ENCODE measurements at regions not wholly inside any gene's neighbourhood (a gene's known extent, or its start where the extent isn't known, plus 50 kb on each side); places are given as distances from the start of the nearest gene placed in this dataset.
A peak's percentile ranks its signal among the peaks of the same experiment; 100 is the strongest.

- peaks cover 24% of the 10 kb centered on the region for H3K9me3 Mint-ChIP-seq
- no peak overlapping the region for H3K4me2 ChIP-seq
Measured at GRCh38 chr6:112613410-112613809, 266.3 kb downstream of the RFPL4B start.

DNA sequence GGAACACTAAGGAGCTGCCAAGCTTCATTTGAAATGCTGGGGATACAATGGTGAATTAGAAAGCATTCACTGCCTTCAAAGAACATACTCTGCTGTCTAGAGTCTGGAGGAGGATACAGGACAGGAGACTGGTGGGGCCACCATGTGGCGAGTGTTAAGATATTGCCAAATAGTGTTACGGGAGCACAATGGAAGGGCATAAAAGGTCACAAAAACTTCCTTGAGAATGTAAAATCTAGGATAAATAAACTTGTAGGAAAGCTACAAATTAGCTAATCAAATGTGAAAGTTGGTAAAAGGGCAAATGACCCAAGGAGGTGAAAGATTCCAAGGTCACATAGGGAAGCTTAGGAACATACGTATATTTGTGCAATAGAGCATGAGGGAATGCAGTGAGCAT lies 271.7 kb downstream of the RFPL4B start:
- H3K4me1 ChIP-seq (ENCODE audit: insufficient read depth) = peaks cover 11% of the 10 kb centered on the region; the same call in 1 of the 2 replicates
- H3K27ac ChIP-seq (ENCODE audit: low read depth) = no peak overlapping the region
- no peak overlapping the region for H3K27ac Mint-ChIP-seq
- DNase-seq (ENCODE audit: low spot score) (peak; percentile 71), ATAC-seq (peak; percentile 95)
- H3K4me3 ChIP-seq = no peak overlapping the region
- no peak for TF ChIP-seq STAT1 (IDR thresholded peaks at IDR 0.05; ENCODE audit: unreplicated experiment)
- TF ChIP-seq CTCF (conservative IDR thresholded peaks at IDR 0.05; ENCODE audit: low read depth in 2 of 2) = peak; percentile 60 to 73
- no peaks in the 10 kb centered on the region for H3K27me3 Mint-ChIP-seq (ENCODE audit: insufficient read depth, low read depth, poor library complexity)
- no peaks in the 10 kb centered on the region for H3K27me3 ChIP-seq (ENCODE audit: insufficient read depth)
- no peaks in the 10 kb centered on the region for H3K9me2 ChIP-seq (ENCODE audit: insufficient read depth)
- H3K79me2 ChIP-seq (replicated peaks; ENCODE audit: insufficient read depth) = no peaks in the 10 kb centered on the region
- no peak overlapping the region for H3K4me3 Mint-ChIP-seq
- no peaks in the 10 kb centered on the region for H3F3A ChIP-seq (replicated peaks; ENCODE audit: low read depth)
- H2AFZ ChIP-seq = 0 out of 2 replicates have a peak overlapping the region, but pooled peaks have one; percentile 0
- H3K36me3 Mint-ChIP-seq (ENCODE audit: low read depth) = no peaks in the 10 kb centered on the region
- no peaks in the 10 kb centered on the region for H4K20me1 ChIP-seq (replicated peaks; ENCODE audit: insufficient read depth)
- no peaks in the 10 kb centered on the region for H3K9me3 Mint-ChIP-seq
- H3K4me2 ChIP-seq = no peak overlapping the region
- H3K36me3 ChIP-seq (ENCODE audit: insufficient read depth) = no peaks in the 10 kb centered on the region
- peaks cover 8% of the 10 kb centered on the region; the same call in 2 of the 3 replicates for H3K4me1 Mint-ChIP-seq

More at GRCh38 chr6:112613410-112613809, 266.3 kb downstream of the RFPL4B start:
- Histone ChIP-seq H4K20me1 (replicated peaks; ENCODE audit: insufficient read depth) (no peaks in the 10 kb centered on the region), H3K27me3 (ENCODE audit: insufficient read depth) (no peaks in the 10 kb centered on the region), H3K4me3 (no peak overlapping the region), H3K36me3 (ENCODE audit: insufficient read depth) (no peaks in the 10 kb centered on the region; the same call in 1 of the 2 replicates), H2AFZ (no peak overlapping the region), H3K79me2 (replicated peaks; ENCODE audit: insufficient read depth) (no peaks in the 10 kb centered on the region), H3K9me2 (ENCODE audit: insufficient read depth) (0 out of 2 replicates have a peak, but pooled peaks cover 3% of the 10 kb centered on the region), H3K4me1 (ENCODE audit: insufficient read depth) (no peaks in the 10 kb centered on the region), H3F3A (replicated peaks; ENCODE audit: low read depth) (no peaks in the 10 kb centered on the region), H3K27ac (ENCODE audit: low read depth) (no peak overlapping the region)
- no peaks in the 10 kb centered on the region for H3K27me3 Mint-ChIP-seq (ENCODE audit: insufficient read depth, low read depth, poor library complexity)
- ATAC-seq (no peak), DNase-seq (ENCODE audit: low spot score) (no peak)
- no peak overlapping the region for H3K27ac Mint-ChIP-seq
- TF ChIP-seq POLR2AphosphoS5 (IDR thresholded peaks at IDR 0.05; ENCODE audit: low read depth) = no peak
- no peak for TF ChIP-seq NANOG (IDR thresholded peaks at IDR 0.05; ENCODE audit: borderline replicate concordance)
- no peak for TF ChIP-seq ZNF114 (CRISPR knock-in tag; IDR thresholded peaks at IDR 0.05)
- no peak for TF ChIP-seq JUNB (IDR thresholded peaks at IDR 0.05; ENCODE audit: unreplicated experiment)
- no peak for TF ChIP-seq CTCF (conservative IDR thresholded peaks at IDR 0.05; ENCODE audit: low read depth in 2 of 2)
- TF ChIP-seq ZNF331 (CRISPR knock-in tag; IDR thresholded peaks at IDR 0.05; ENCODE audit: low read depth) = no peak
- H3K4me3 Mint-ChIP-seq = no peak overlapping the region
- no peaks in the 10 kb centered on the region for H3K4me1 Mint-ChIP-seq
- H3K36me3 Mint-ChIP-seq (ENCODE audit: low read depth) = peaks cover 18% of the 10 kb centered on the region
